WERI-Rb-1 (cell line): ENCODE measurements at regions not wholly inside any gene's neighbourhood (a gene's known extent, or its start where the extent isn't known, plus 50 kb on each side); places are given as distances from the start of the nearest gene placed in this dataset.

Source experiments
- DNase-seq: peaks from one replicate; pipeline ENCODE4 v3.0.0-alpha.2; 2020
- H3K27ac ChIP-seq: fragments of 250-450 bp; sonication (Bioruptor Pico); 2 replicates; pipeline ENCODE4 v1.5.1; 2020; ENCODE audit warnings: mild to moderate bottlenecking, moderate library complexity
- H3K27me3 ChIP-seq: fragments of 250-450 bp; sonication (Bioruptor Pico); 2 replicates; pipeline ENCODE4 v1.5.1; 2021; ENCODE audit warnings: mild to moderate bottlenecking, low read depth, moderate library complexity; ENCODE audit not compliant: insufficient read depth, severe bottlenecking
- H3K36me3 ChIP-seq: fragments of 250-450 bp; sonication (Bioruptor Pico); 2 replicates; pipeline ENCODE4 v1.5.1; 2020; ENCODE audit warnings: mild to moderate bottlenecking, moderate library complexity
- H3K4me3 ChIP-seq: 2 replicates; pipeline ENCODE4 v1.5.1; 2011; ENCODE audit warnings: low read depth, mild to moderate bottlenecking, control low read depth, low read length
- H3K9me3 ChIP-seq: fragments of 250-450 bp; sonication (Bioruptor Pico); 2 replicates; pipeline ENCODE4 v1.5.1; 2021; ENCODE audit warnings: mild to moderate bottlenecking, moderate library complexity; ENCODE audit not compliant: severe bottlenecking
- CTCF ChIP-seq: IDR thresholded peaks from 2 replicates; pipeline ENCODE4 v1.5.1; 2011; ENCODE audit warnings: low read depth, mild to moderate bottlenecking, control low read depth, inconsistent platforms, low read length

GRCh38 chr11:23124996-23125395 lies 264.7 kb upstream of the CCDC179 start:
- Histone ChIP-seq H3K9me3 (no peaks in the 10 kb centered on the region), H3K27ac (no peak overlapping the region), H3K27me3 (no peaks in the 10 kb centered on the region), H3K36me3 (no peaks in the 10 kb centered on the region), H3K4me3 (no peak overlapping the region)
- no peak for DNase-seq
- no peak for TF ChIP-seq CTCF

GRCh38 chr11:23127706-23128105 lies 267.4 kb upstream of the CCDC179 start:
- no peak for DNase-seq
- Histone ChIP-seq H3K9me3 (no peaks in the 10 kb centered on the region), H3K36me3 (no peaks in the 10 kb centered on the region), H3K4me3 (no peak overlapping the region), H3K27ac (no peak overlapping the region), H3K27me3 (no peaks in the 10 kb centered on the region)
- no peak for TF ChIP-seq CTCF

GRCh38 chr11:23134627-23135026 lies 274.4 kb upstream of the CCDC179 start:
- H3K36me3 ChIP-seq = no peaks in the 10 kb centered on the region
- no peak overlapping the region for H3K4me3 ChIP-seq
- peaks cover 3% of the 10 kb centered on the region for H3K27me3 ChIP-seq
- no peak for TF ChIP-seq CTCF
- no peak for DNase-seq
- H3K27ac ChIP-seq = no peak overlapping the region
- no peaks in the 10 kb centered on the region for H3K9me3 ChIP-seq

- Histone ChIP-seq H3K36me3 (no peaks in the 10 kb centered on the region), H3K27me3 (peaks cover 3% of the 10 kb centered on the region), H3K27ac (no peak overlapping the region), H3K4me3 (no peak overlapping the region), H3K9me3 (no peaks in the 10 kb centered on the region)
- TF ChIP-seq CTCF = no peak
- no peak for DNase-seq
Observed at GRCh38 chr11:23138761-23139160, 278.5 kb upstream of the CCDC179 start.

GRCh38 chr11:23143022-23143421 lies 282.7 kb upstream of the CCDC179 start:
- DNase-seq = no peak
- H3K27me3 ChIP-seq = peaks cover 3% of the 10 kb centered on the region
- H3K9me3 ChIP-seq = no peaks in the 10 kb centered on the region
- no peak overlapping the region for H3K27ac ChIP-seq
- no peaks in the 10 kb centered on the region for H3K36me3 ChIP-seq
- H3K4me3 ChIP-seq = no peak overlapping the region
- no peak for TF ChIP-seq CTCF

GRCh38 chr11:23151819-23152218 lies 291.5 kb upstream of the CCDC179 start:
- Histone ChIP-seq H3K9me3 (no peaks in the 10 kb centered on the region), H3K27ac (no peak overlapping the region), H3K4me3 (no peak overlapping the region), H3K27me3 (no peaks in the 10 kb centered on the region), H3K36me3 (no peaks in the 10 kb centered on the region)
- DNase-seq = no peak
- TF ChIP-seq CTCF = no peak
